Spleen (tissue), 7 donors: ENCODE measurements at regions not wholly inside any gene's neighbourhood (a gene's known extent, or its start where the extent isn't known, plus 50 kb on each side); places are given as distances from the start of the nearest gene placed in this dataset.

ENCODE experiments used
- CTCF ChIP-seq, 11 experiments: fragments of 200-600 bp in 7 of 11; fragments of 450-650 bp in 4 of 11; sonication (generic) in 4 of 11; IDR thresholded peaks in 8 of 11; conservative IDR thresholded peaks in 3 of 11; 1 replicate in 7 of 11; 2 replicates in 4 of 11; pipeline versions ENCODE4 v1.4.0 to v1.8.0; 2016 to 2021; ENCODE audit warnings: antibody characterized with exemption in 11 of 11, inconsistent platforms in 4 of 11, mild to moderate bottlenecking in 1 of 11
- POLR2A ChIP-seq, 3 donors: fragments of 450-650 bp; IDR thresholded peaks; one replicate each; pipeline ENCODE4 v1.5.1; 2017; ENCODE audit warnings: antibody characterized with exemption in 3 of 3, mild to moderate bottlenecking in 1 of 3
- donor health status: DM: no; HTN: no; CAD: no; lungs with moderate emphysema.
- donor health status: DM: no; HTN: no; CAD: no.
- donor health status: DM: no; HTN: no; CAD: no.

- TF ChIP-seq CTCF (IDR thresholded peaks at IDR 0.05 in 8 of 11, conservative IDR thresholded peaks at IDR 0.05 in 3 of 11) (no peak), POLR2A (IDR thresholded peaks at IDR 0.05) (no peak)
Measured at GRCh38 chr12:46478123-46478522, 105.5 kb upstream of the SLC38A2 start.
